KOPT-K1 (cell line): ENCODE measurements at regions not wholly inside any gene's neighbourhood (a gene's known extent, or its start where the extent isn't known, plus 50 kb on each side); places are given as distances from the start of the nearest gene placed in this dataset.
"Not testable (repeated sequence)": the region's sequence is repeated elsewhere in the genome, so short reads cannot be mapped to it uniquely, and the experiment has no call there.

Source experiments
- H3K27ac ChIP-seq: fragments of 200-600 bp; sonication (generic); 2 replicates; pipeline ENCODE4 v1.5.1; 2016; ENCODE audit warnings: antibody characterized with exemption, mild to moderate bottlenecking, low read depth, low read length; ENCODE audit not compliant: poor library complexity, severe bottlenecking
- H3K36me3 ChIP-seq: fragments of 200-600 bp; sonication (generic); 2 replicates; pipeline ENCODE4 v1.5.1; 2017; ENCODE audit warnings: antibody characterized with exemption, mild to moderate bottlenecking, low read length, moderate library complexity; ENCODE audit not compliant: insufficient read depth
- H3K9me3 ChIP-seq: fragments of 200-600 bp; sonication (generic); 2 replicates; pipeline ENCODE4 v1.5.1; 2017; ENCODE audit warnings: antibody characterized with exemption, low read length, mild to moderate bottlenecking; ENCODE audit not compliant: insufficient read depth, poor library complexity, severe bottlenecking

- H3K36me3 ChIP-seq: no peaks in the 10 kb centered on the region
- no peaks in the 10 kb centered on the region for H3K9me3 ChIP-seq
- no peak overlapping the region for H3K27ac ChIP-seq
These were observed 294.3 kb upstream of the PFKP start for GRCh38 chr10:2772816-2773631.

GRCh38 chr10:2772135-2772534, 295.2 kb upstream of the PFKP start:
- no peaks in the 10 kb centered on the region for H3K36me3 ChIP-seq
- no peak overlapping the region for H3K27ac ChIP-seq
- no peaks in the 10 kb centered on the region for H3K9me3 ChIP-seq

GRCh38 chr10:2767293-2767692, 300.1 kb upstream of the PFKP start:
- not testable (repeated sequence) for H3K27ac ChIP-seq, H3K9me3 ChIP-seq, H3K36me3 ChIP-seq

- peaks cover 8% of the 10 kb centered on the region for H3K9me3 ChIP-seq
- no peak overlapping the region for H3K27ac ChIP-seq
- H3K36me3 ChIP-seq: no peaks in the 10 kb centered on the region
These were observed 305.4 kb upstream of the PFKP start for GRCh38 chr10:2761971-2762370.

GRCh38 chr10:2761311-2761710, 306.0 kb upstream of the PFKP start:
- Histone ChIP-seq H3K36me3 (no peaks in the 10 kb centered on the region), H3K27ac (no peak overlapping the region), H3K9me3 (peaks cover 8% of the 10 kb centered on the region)

GRCh38 chr10:2760736-2761135, 306.6 kb upstream of the PFKP start:
- Histone ChIP-seq H3K27ac (no peak overlapping the region), H3K9me3 (peaks cover 8% of the 10 kb centered on the region), H3K36me3 (no peaks in the 10 kb centered on the region)

- H3K9me3 ChIP-seq: peaks cover 8% of the 10 kb centered on the region
- no peak overlapping the region for H3K27ac ChIP-seq
- no peaks in the 10 kb centered on the region for H3K36me3 ChIP-seq
These were observed 308.1 kb upstream of the PFKP start for GRCh38 chr10:2759233-2759632.

- H3K36me3 ChIP-seq: no peaks in the 10 kb centered on the region
- no peak overlapping the region for H3K27ac ChIP-seq
- no peaks in the 10 kb centered on the region for H3K9me3 ChIP-seq
These were observed 312.4 kb upstream of the PFKP start for GRCh38 chr10:2754943-2755342.

GRCh38 chr10:2748287-2748686, 319.1 kb upstream of the PFKP start:
- Histone ChIP-seq H3K36me3 (no peaks in the 10 kb centered on the region), H3K9me3 (no peaks in the 10 kb centered on the region), H3K27ac (no peak overlapping the region)

- Histone ChIP-seq H3K36me3 (no peaks in the 10 kb centered on the region), H3K9me3 (no peaks in the 10 kb centered on the region)
These were observed 320.7 kb upstream of the PFKP start for GRCh38 chr10:2746638-2747037.

GRCh38 chr10:2745666-2746065, 321.7 kb upstream of the PFKP start:
- Histone ChIP-seq H3K9me3 (no peaks in the 10 kb centered on the region), H3K36me3 (no peaks in the 10 kb centered on the region), H3K27ac (no peak overlapping the region)

More at GRCh38 chr10:2746638-2747037, 320.7 kb upstream of the PFKP start:
- no peak overlapping the region for H3K27ac ChIP-seq

- H3K9me3 ChIP-seq: no peaks in the 10 kb centered on the region
- H3K36me3 ChIP-seq: no peaks in the 10 kb centered on the region
- peak overlapping the region; percentile 40 for H3K27ac ChIP-seq
These were observed 322.7 kb upstream of the PFKP start for GRCh38 chr10:2744547-2745200.

- no peak overlapping the region for H3K27ac ChIP-seq
- no peaks in the 10 kb centered on the region for H3K9me3 ChIP-seq
- no peaks in the 10 kb centered on the region for H3K36me3 ChIP-seq
These were observed 332.7 kb upstream of the PFKP start for GRCh38 chr10:2734603-2735002.

GRCh38 chr10:2733278-2733963, 333.9 kb upstream of the PFKP start:
- H3K27ac ChIP-seq: no peak overlapping the region
- no peaks in the 10 kb centered on the region for H3K9me3 ChIP-seq
- H3K36me3 ChIP-seq: no peaks in the 10 kb centered on the region

- Histone ChIP-seq H3K27ac (no peak overlapping the region), H3K9me3 (no peaks in the 10 kb centered on the region), H3K36me3 (no peaks in the 10 kb centered on the region)
These were observed 335.4 kb upstream of the PFKP start for GRCh38 chr10:2731940-2732339.
